Inflammatory macrophage treated with lipopolysaccharide for 1 hour (primary cell): ENCODE measurements at regions not wholly inside any gene's neighbourhood (a gene's known extent, or its start where the extent isn't known, plus 50 kb on each side); places are given as distances from the start of the nearest gene placed in this dataset.
"Not testable (repeated sequence)": the region's sequence is repeated elsewhere in the genome, so short reads cannot be mapped to it uniquely, and the experiment has no call there.

Source experiments
- DNase-seq, 2 donors: peaks; one replicate each; pipeline ENCODE4 v3.0.0-alpha.2; 2020 to 2022

DNA sequence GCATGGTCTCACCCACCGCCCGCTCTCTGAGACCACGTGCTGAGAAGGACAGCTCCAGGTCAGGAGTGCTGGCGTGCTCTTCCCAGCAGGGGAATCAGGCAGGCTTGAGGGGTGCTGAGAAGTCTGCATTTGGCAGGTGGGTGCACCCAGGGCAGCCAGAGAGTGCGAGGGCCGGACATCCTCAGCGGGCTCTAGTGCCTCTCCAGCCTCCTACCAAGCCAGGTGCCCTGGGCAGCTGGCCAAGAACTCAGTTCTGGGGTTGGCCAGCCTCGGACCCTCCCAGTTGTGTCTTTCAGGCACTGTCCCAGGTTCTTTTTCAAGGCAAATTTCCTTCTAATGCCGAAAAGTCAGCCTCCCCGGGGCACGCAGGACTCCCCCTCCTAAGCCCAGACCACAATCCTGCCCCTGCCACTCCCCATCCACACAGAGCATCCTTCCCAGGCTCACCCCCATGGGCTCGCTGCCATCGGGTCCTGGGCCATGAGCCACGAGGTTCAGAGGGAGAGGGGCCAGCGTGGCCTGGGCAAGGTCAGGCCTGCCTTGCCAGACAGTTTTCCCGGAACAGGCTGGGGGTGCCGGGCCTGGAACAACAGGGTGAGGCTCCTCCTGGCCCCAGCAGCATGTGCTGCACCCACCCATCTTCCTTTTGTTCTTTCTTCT lies 52.2 kb upstream of the GPC1 start:
- DNase-seq, result no peak

DNA sequence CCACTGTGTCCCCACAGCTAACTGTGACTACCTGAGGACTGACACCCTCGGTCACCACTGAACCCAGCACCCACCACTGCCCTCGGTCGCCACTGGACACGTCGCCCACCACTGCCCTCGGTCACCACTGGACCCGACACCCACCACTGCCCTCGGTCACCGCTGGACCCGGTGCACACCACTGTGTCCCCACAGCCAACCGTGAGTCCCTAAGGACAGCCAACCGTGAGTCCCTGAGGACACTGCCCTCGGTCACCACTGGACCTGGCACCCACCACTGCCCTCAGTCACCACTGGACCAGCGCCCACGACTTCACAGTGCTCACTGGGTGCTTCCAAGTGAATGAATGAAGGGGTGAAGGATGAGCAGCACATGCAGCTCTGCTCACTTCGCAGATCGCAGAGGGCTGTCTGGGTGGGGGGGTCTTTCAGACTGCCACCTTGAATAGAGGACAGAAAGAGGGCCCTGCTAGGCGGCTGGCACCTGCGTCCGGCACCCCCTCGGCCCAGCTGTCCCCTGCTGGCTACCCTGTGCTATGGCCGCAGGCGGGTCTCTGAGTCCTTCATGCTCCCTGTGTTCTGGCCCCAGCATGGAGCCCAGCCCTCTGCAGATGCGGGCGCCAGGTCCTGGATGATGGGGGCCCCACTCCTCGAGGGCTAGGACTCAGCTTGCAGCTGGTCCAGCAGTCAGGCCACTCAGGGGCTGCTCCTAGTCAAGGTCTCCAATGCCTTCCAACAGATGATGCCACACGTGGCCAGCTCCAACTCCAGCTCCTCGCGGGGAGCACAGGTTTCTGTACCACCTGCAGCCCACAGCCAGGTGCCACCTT lies 51.4 kb upstream of the GPC1 start:
- DNase-seq, result no peak

DNA sequence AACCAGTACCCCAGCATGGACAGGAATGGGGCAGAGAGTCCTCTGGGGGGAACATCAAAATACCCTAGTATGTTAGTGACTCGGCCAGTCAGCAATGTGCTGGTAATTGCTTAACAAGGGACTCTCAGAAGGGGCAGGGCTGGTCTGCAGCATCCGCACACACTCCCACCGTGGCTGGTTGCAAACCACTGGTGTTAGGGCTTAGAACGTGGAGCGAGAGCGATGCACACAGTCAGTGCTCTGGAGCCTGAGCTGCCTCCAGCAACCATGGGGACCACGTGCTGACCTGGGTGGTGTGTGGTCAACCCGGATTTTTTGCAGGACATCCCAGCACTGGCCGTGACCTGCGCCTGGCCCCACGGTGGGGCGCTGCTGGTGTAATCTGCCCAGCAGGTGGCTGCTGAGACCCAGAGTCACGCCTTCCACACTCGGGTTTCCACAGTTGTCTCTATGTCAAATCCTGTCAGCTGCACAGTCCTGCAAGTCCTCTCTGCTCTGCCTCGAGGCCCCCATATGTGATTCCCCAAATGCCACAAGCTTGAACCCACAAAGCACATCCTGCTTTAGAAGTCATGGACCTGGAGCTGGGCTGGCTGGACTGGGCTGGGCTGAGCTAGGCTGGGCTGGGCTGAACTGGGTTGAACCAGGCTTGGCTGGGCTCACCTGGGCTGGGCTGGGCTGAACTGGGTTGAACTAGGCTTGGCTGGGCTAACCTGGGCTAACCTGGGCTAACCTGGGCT lies 50.6 kb upstream of the GPC1 start:
- no peak for DNase-seq

DNA sequence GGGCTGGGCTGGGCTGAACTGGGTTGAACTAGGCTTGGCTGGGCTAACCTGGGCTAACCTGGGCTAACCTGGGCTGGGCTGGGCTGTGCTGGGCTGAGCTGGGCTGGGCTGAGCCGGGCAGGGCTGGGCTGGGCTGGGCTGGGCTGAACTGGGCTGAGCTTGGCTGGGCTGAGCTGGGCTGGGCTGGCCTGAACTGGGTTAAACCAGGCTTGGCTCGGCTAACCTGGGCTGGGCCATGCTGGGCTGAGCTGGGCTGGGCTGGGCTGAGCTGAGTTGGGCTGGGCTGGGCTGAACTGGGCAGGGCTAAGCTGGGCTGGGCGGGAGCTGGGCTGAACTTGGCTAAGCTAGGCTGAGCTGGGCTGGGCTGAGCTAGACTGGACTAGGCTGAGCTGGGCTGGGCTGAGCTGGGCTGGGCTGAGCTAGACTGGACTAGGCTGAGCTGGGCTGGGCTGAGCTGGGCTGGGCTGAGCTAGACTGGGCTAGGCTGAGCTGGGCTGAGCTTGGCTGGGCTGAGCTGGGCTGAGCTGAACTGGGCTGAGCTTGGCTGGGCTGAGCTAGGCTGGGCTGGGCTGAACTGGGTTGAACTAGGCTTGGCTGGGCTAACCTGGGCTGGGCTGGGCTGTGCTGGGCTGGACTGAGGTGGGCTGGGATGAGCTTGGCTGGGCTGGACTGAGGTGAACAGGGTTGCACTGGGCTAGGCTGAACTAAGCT lies 49.9 kb upstream of the GPC1 start:
- not testable (repeated sequence) for DNase-seq
